Astrocyte (in vitro differentiated cells and primary cell): ENCODE measurements at regions not wholly inside any gene's neighbourhood (a gene's known extent, or its start where the extent isn't known, plus 50 kb on each side); places are given as distances from the start of the nearest gene placed in this dataset.
"Not testable (repeated sequence)": the region's sequence is repeated elsewhere in the genome, so short reads cannot be mapped to it uniquely, and the experiment has no call there.

Experiments
- CTCF ChIP-seq: IDR thresholded peaks from 2 replicates; pipeline ENCODE4 v1.5.1; 2011; ENCODE audit warnings: low read depth, mild to moderate bottlenecking, inconsistent platforms, low read length, moderate library complexity; ENCODE audit not compliant: insufficient read depth
- EZH2 ChIP-seq: IDR thresholded peaks from 2 replicates; pipeline ENCODE4 v1.6.1; 2012; ENCODE audit warnings: mild to moderate bottlenecking, low read length, inconsistent platforms; ENCODE audit not compliant: insufficient read depth

- TF ChIP-seq CTCF, EZH2: not testable (repeated sequence)
Measured at GRCh38 chr5:34099891-34100290, 56.9 kb upstream of the C1QTNF3 start.
